Pancreas (tissue), 10 donors: ENCODE measurements at regions not wholly inside any gene's neighbourhood (a gene's known extent, or its start where the extent isn't known, plus 50 kb on each side); places are given as distances from the start of the nearest gene placed in this dataset.
"Not testable (repeated sequence)": the region's sequence is repeated elsewhere in the genome, so short reads cannot be mapped to it uniquely, and the experiment has no call there.

Source experiments
- ATAC-seq, 4 donors: fragments of 200-7000 bp; cut with Tn5 transposase; one replicate each; pipeline versions ENCODE4 v1.8.0 to v1.9.1; 2020; ENCODE audit warnings: mild to moderate bottlenecking in 4 of 4, moderate library complexity in 4 of 4
- DNase-seq, 6 donors: peaks; one replicate each; pipeline ENCODE4 v3.0.0-alpha.2; 2020
- FAIRE-seq: peaks from 2 replicates; lab custom pipeline; 2012; peaks lifted over from hg19 to GRCh38; lab: Jason Lieb, UNC
- H3K27ac ChIP-seq, 4 donors: fragments of 200-600 bp; sonication (generic); 1 replicate in 3 of 4; 2 replicates in 1 of 4; pipeline versions ENCODE4 v1.5.0 to v1.8.0; 2020
- H3K27me3 ChIP-seq, 4 donors: fragments of 200-600 bp; one replicate each; pipeline ENCODE4 v1.8.0; 2021
- H3K36me3 ChIP-seq, 3 donors: fragments of 200-600 bp; sonication (generic) in 1 of 3; one replicate each; pipeline versions ENCODE4 v1.5.0 to v1.8.0; 2020 to 2021
- H3K4me1 ChIP-seq, 3 donors: fragments of 200-600 bp; one replicate each; pipeline ENCODE4 v1.8.0; 2021
- H3K4me3 ChIP-seq, 4 donors: fragments of 200-600 bp; sonication (generic) in 2 of 4; one replicate each; pipeline versions ENCODE4 v1.5.0 to v1.8.0; 2020 to 2021
- H3K9me3 ChIP-seq, 4 donors: fragments of 200-600 bp; one replicate each; pipeline ENCODE4 v1.8.0; 2021
- WGBS, 2 donors: extraction: QIAGEN DNeasy Blood & Tissue Kit; methylation state at CpG; one replicate each; pipeline ENCODE4 v1.1.7; 2013; 5-methylcytosine and 5-hydroxymethylcytosine counted together
- intact Hi-C, 3 donors: fragments of 100-400 bp; cut with DNase I; formaldehyde crosslinking; loops; one replicate each; pipeline versions ENCODE4 v1.11.1 to v1.14.2; 2022
- TF ChIP-seq, protein P1 (sequence below), 4 donors: fragments of 200-600 bp; sonication (generic) in 3 of 4; IDR thresholded peaks; one replicate each; pipeline versions ENCODE4 v1.5.0 to v1.8.0; 2021; ENCODE audit warnings: antibody characterized with exemption in 4 of 4
- donor health status: healthy with polysubstance abuse.
- donor health status: DM: no; HTN: no; CAD: no; lungs with moderate emphysema.
- donor health status: DM: no; HTN: no; CAD: no.
- donor health status: control.
- donor health status: control.
- donor health status: Bipolar disorder and iron deficiency.
- donor health status: DM: yes; HTN: yes; CAD: no.
- donor health status: DM: no; HTN: no; CAD: no.
- donor health status: DM: no; HTN: no; CAD: no.
- donor health status: DM: yes; HTN: yes; CAD: no.

DNA sequence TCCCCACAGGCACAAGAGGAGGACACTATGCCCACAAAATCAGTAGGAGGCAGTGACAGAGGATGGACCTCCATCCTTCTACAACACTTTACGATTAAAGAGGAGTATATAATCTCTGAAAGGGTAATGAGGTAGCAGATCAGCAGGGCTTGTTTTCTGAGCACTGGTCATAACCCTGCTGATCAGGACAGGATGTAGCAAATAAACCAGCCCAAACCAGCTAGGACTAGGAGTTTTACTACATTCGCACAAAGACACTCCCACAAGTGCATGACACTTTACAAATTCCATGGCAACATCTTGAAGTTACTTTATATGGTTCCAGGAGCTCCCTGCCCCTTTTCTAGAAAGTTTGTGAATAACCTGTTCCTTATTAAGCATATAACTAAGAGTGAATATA is 73.3 kb upstream of the CHD6 start:
- Histone ChIP-seq H3K9me3 (no peaks in the 10 kb centered on the region), H3K27ac (no peak overlapping the region), H3K27me3 (no peaks in the 10 kb centered on the region), H3K4me1 (peaks cover 0 to 8% (median 0%) of the 10 kb centered on the region in 3 donors), H3K4me3 (no peak overlapping the region), H3K36me3 (no peaks in the 10 kb centered on the region)
- TF ChIP-seq, protein P1, sequence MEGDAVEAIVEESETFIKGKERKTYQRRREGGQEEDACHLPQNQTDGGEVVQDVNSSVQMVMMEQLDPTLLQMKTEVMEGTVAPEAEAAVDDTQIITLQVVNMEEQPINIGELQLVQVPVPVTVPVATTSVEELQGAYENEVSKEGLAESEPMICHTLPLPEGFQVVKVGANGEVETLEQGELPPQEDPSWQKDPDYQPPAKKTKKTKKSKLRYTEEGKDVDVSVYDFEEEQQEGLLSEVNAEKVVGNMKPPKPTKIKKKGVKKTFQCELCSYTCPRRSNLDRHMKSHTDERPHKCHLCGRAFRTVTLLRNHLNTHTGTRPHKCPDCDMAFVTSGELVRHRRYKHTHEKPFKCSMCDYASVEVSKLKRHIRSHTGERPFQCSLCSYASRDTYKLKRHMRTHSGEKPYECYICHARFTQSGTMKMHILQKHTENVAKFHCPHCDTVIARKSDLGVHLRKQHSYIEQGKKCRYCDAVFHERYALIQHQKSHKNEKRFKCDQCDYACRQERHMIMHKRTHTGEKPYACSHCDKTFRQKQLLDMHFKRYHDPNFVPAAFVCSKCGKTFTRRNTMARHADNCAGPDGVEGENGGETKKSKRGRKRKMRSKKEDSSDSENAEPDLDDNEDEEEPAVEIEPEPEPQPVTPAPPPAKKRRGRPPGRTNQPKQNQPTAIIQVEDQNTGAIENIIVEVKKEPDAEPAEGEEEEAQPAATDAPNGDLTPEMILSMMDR (IDR thresholded peaks at IDR 0.05), result no peak
- ATAC-seq, result no peak
- WGBS, 2 donors, result 91 to 96% methylated on average over 2 of the region's 2 CpGs
- DNase-seq, result no peak
- FAIRE-seq, result no peak
- intact Hi-C loops, result no loop called here

DNA sequence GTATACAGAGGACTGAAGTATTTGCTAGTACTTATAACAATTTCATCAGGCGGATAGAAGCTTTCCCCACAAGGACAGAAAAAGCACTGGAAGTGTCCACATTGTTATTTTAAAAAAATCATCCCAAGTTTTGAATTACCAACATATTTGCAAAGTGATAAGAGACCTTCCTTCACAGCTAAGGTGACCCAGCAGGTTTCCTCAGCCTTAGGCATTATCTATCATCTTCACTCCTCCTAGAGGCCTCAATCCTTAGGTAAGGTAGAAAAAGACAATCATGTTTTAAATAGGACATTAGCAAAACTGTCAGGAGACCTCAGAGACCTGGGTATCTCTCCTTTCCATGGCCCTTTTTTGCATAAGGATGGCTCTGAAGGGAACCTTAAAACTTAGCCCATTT is 72.5 kb upstream of the CHD6 start:
- H3K27ac ChIP-seq, result no peak overlapping the region
- H3K9me3 ChIP-seq, result no peaks in the 10 kb centered on the region
- no peak for DNase-seq
- TF ChIP-seq, protein P1 (IDR thresholded peaks at IDR 0.05), result no peak
- no peak for FAIRE-seq
- intact Hi-C loops, result no loop called here
- no peaks in the 10 kb centered on the region for H3K27me3 ChIP-seq
- no peak for ATAC-seq
- H3K4me3 ChIP-seq, result no peak overlapping the region
- peaks cover 0 to 8% (median 0%) of the 10 kb centered on the region in 3 donors for H3K4me1 ChIP-seq
- 94% methylated on average over 1 of the region's 1 CpG for WGBS, 2 donors
- no peaks in the 10 kb centered on the region for H3K36me3 ChIP-seq

DNA sequence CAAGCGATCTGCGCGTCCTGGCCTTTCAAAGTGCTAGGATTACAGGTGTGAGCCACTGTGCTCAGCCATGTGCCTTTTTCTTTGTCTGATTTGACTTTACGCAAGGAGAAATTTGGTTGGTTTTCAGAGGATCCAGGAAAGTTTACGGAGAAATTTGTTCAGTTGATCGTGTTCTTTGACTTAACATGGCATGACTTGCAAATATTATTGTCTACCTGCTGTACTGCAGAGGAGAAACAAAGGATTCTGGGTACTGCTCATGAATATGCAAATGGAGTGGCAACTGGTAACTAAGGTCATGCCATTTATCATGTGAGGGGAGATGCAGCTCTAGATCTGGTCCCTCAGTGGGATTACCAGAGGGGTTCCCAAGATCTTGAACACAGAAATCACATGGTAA is 68.8 kb upstream of the CHD6 start:
- 96 to 97% methylated on average over 6 of the region's 6 CpGs for WGBS, 2 donors
- intact Hi-C loops, result no loop called here
- no peak for ATAC-seq

DNA sequence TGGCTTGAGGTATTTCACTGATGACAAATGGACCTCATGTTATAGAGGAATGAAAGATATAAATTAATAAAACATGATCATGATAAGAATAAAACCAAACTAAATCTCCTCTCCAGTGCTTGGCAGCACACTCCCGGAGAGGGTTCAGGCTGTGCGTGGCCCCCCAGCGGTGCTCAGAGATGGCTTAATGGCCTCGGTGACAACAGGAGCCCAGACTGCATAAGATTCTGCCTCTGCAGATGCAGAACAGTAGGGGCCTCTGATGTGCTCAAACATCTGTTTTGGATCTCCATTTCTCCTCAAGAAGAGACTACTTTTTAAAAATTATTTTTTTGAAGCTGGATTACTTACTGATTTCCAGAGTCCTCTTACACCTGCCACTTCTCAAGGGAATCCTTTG is 67.0 kb upstream of the CHD6 start:
- H3K9me3 ChIP-seq, H3K27ac ChIP-seq, H3K4me1 ChIP-seq, intact Hi-C loops, H3K36me3 ChIP-seq, H3K27me3 ChIP-seq, FAIRE-seq, DNase-seq, H3K4me3 ChIP-seq, ATAC-seq: not testable (repeated sequence)
- 71 to 84% methylated on average over 4 of the region's 4 CpGs for WGBS, 2 donors

More for the DNA sequence above, 68.8 kb upstream of the CHD6 start:
- Histone ChIP-seq H3K4me3 (no peak overlapping the region), H3K36me3 (no peaks in the 10 kb centered on the region), H3K27me3 (no peaks in the 10 kb centered on the region), H3K9me3 (no peaks in the 10 kb centered on the region), H3K27ac (no peak overlapping the region), H3K4me1 (peaks cover 0 to 8% (median 0%) of the 10 kb centered on the region in 3 donors)
- DNase-seq (no peak), FAIRE-seq (no peak)
- TF ChIP-seq, protein P1 (IDR thresholded peaks at IDR 0.05), result no peak

DNA sequence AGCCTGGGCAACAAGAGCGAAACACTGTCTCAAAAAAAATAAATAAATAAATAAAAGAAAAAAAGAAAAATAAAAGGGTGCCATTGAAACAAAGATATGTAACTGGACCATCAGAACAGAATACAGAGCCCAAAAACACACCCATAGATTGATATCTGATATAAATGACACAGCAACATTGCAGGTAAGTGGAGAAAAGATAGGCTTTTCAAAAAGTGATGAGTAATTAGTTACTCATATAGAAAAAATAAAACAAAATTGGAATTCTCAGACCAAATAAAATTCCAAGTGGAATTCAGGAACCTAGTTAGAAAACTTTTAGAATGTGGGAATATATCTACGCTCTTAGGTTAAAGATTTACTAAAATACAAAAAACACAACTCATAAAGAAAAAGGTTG is 60.6 kb upstream of the CHD6 start:
- 86 to 87% methylated on average over 2 of the region's 2 CpGs for WGBS, 2 donors
- no peak overlapping the region for H3K27ac ChIP-seq
- H3K27me3 ChIP-seq, result no peaks in the 10 kb centered on the region
- TF ChIP-seq, protein P1 (IDR thresholded peaks at IDR 0.05), result no peak
- H3K4me3 ChIP-seq, result no peak overlapping the region
- intact Hi-C loops, result no loop called here
- DNase-seq, result no peak
- H3K4me1 ChIP-seq, result no peaks in the 10 kb centered on the region
- H3K36me3 ChIP-seq, result no peaks in the 10 kb centered on the region
- no peaks in the 10 kb centered on the region for H3K9me3 ChIP-seq
- no peak for FAIRE-seq
- ATAC-seq, result no peak
